OCI-LY7 (cell line): ENCODE measurements at regions not wholly inside any gene's neighbourhood (a gene's known extent, or its start where the extent isn't known, plus 50 kb on each side); places are given as distances from the start of the nearest gene placed in this dataset.

ENCODE experiments used
- BruUV-seq: library from RNA; stranded (reverse); fragments of 400-500 nt; replicated peaks from 2 replicates; lab custom pipeline; 2021; lab: Mats Ljungman, UMichigan
- CTCF ChIA-PET: fragments of 300-600 bp; sonication (Branson Sonifier 250); formaldehyde crosslinking; loops from one replicate; lab custom pipeline; 2022; ENCODE audit warnings: antibody characterized with exemption; ENCODE audit not compliant: unreplicated experiment; lab: Charles Lee
- POLR2A ChIA-PET: fragments of 300-600 bp; sonication (Branson Sonifier 250); formaldehyde crosslinking; loops from one replicate; lab custom pipeline; 2022; ENCODE audit warnings: antibody characterized with exemption; lab: Charles Lee
- DNase-seq: peaks from one replicate; pipeline ENCODE4 v3.0.0-alpha.2; 2015; ENCODE audit warnings: low spot score
- H2AFZ ChIP-seq: fragments of 200-600 bp; sonication (generic), shearing (Covaris generic); 2 replicates; pipeline ENCODE4 v1.6.1; 2014; ENCODE audit warnings: mild to moderate bottlenecking, antibody characterized with exemption, low read length, moderate library complexity
- H3K27ac ChIP-seq: fragments of 200-600 bp; sonication (generic); 2 replicates; pipeline ENCODE4 v1.5.1; 2014; ENCODE audit warnings: mixed run types, low read depth, mild to moderate bottlenecking, moderate library complexity, low read length, inconsistent platforms; ENCODE audit not compliant: poor library complexity, severe bottlenecking
- H3K36me3 ChIP-seq: fragments of 200-600 bp; sonication (generic); 2 replicates; pipeline ENCODE4 v1.6.1; 2014; ENCODE audit warnings: mild to moderate bottlenecking, antibody characterized with exemption, low read length, moderate library complexity, mixed read lengths; ENCODE audit not compliant: insufficient read depth
- H3K4me1 ChIP-seq: fragments of 200-600 bp; sonication (generic); 2 replicates; pipeline ENCODE4 v1.5.1; 2014; ENCODE audit warnings: mild to moderate bottlenecking, low read length; ENCODE audit not compliant: insufficient read depth, poor library complexity, severe bottlenecking
- H3K4me2 ChIP-seq: fragments of 200-600 bp; sonication (generic); 2 replicates; pipeline ENCODE4 v1.6.1; 2014; ENCODE audit warnings: mild to moderate bottlenecking, low read length
- H3K4me3 ChIP-seq: fragments of 200-600 bp; sonication (generic); 2 replicates; pipeline ENCODE4 v1.5.1; 2014; ENCODE audit warnings: mild to moderate bottlenecking, low read depth, low read length; ENCODE audit not compliant: poor library complexity, severe bottlenecking
- H3K79me2 ChIP-seq: fragments of 200-600 bp; sonication (generic); 2 replicates; pipeline ENCODE4 v1.6.1; 2016; ENCODE audit warnings: low read depth, mild to moderate bottlenecking, low read length, moderate library complexity, mixed read lengths; ENCODE audit not compliant: insufficient read depth
- H3K9me2 ChIP-seq: fragments of 200-600 bp; sonication (generic); 2 replicates; pipeline ENCODE4 v1.6.1; 2016; ENCODE audit warnings: mild to moderate bottlenecking, low read length, mixed read lengths; ENCODE audit not compliant: insufficient read depth
- H3K9me3 ChIP-seq: fragments of 200-600 bp; sonication (generic); 2 replicates; pipeline ENCODE4 v1.6.1; 2014; ENCODE audit warnings: mild to moderate bottlenecking, mixed run types, low read length, mixed read lengths
- H4K20me1 ChIP-seq: fragments of 200-600 bp; sonication (generic); 2 replicates; pipeline ENCODE4 v1.6.1; 2014; ENCODE audit warnings: mild to moderate bottlenecking, antibody characterized with exemption, low read length, moderate library complexity, mixed read lengths; ENCODE audit not compliant: insufficient read depth
- EZH2phosphoT487 ChIP-seq: fragments of 200-600 bp; sonication (generic); IDR thresholded peaks from 2 replicates; pipeline ENCODE4 v1.6.1; 2018; ENCODE audit warnings: low read depth, borderline replicate concordance, mild to moderate bottlenecking, mixed run types, antibody characterized with exemption, low read length, moderate library complexity, mixed read lengths
- intact Hi-C: fragments of 100-400 bp; cut with micrococcal nuclease; formaldehyde crosslinking; loops from one replicate; pipeline ENCODE4 v1.10.0; 2022; ENCODE audit not compliant: unreplicated experiment
- TF ChIP-seq, protein P1 (sequence below): fragments of 200-600 bp; sonication (generic); conservative IDR thresholded peaks from 2 replicates; pipeline ENCODE4 v1.5.1; 2014; ENCODE audit warnings: mild to moderate bottlenecking, antibody characterized with exemption, low read length, moderate library complexity, mixed read lengths

DNA sequence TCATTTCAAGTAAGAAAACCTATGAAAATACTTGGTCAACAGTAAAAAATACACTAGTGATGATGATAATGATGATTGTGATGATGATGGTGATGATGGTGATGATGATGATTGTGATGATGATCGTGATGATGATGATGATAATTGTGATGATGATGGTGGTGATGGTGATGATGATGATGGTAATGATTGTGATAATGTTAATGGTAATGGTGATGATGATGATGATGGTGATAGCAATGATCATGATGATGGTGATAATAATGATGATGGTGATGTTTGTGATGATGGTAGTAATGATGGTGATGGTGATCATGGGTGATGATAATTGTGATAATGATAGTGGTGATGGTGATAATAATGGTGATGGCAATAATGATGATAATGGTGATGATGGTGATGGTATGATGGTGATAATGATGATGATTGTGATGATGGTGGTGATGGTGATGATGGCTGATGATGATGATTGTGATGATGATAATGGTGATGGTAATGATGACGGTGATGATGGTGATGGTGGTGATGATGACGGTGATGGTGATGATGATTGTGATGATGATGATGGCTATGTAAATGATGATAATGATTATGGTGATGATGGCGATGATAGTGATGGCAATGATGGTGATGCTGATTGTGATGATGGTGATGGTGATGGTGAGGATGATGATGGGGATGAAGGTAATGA lies 62.1 kb downstream of the VCX3A start:
- Histone ChIP-seq H3K4me1 (no peaks in the 10 kb centered on the region), H3K79me2 (no peaks in the 10 kb centered on the region), H3K9me3 (no peaks in the 10 kb centered on the region), H4K20me1 (no peaks in the 10 kb centered on the region), H3K36me3 (no peaks in the 10 kb centered on the region), H3K4me2 (no peak overlapping the region), H3K27ac (no peak overlapping the region), H3K4me3 (no peak overlapping the region), H3K9me2 (no peaks in the 10 kb centered on the region), H2AFZ (no peak overlapping the region)
- BruUV-seq: no TSS peak
- TF ChIP-seq, protein P1, sequence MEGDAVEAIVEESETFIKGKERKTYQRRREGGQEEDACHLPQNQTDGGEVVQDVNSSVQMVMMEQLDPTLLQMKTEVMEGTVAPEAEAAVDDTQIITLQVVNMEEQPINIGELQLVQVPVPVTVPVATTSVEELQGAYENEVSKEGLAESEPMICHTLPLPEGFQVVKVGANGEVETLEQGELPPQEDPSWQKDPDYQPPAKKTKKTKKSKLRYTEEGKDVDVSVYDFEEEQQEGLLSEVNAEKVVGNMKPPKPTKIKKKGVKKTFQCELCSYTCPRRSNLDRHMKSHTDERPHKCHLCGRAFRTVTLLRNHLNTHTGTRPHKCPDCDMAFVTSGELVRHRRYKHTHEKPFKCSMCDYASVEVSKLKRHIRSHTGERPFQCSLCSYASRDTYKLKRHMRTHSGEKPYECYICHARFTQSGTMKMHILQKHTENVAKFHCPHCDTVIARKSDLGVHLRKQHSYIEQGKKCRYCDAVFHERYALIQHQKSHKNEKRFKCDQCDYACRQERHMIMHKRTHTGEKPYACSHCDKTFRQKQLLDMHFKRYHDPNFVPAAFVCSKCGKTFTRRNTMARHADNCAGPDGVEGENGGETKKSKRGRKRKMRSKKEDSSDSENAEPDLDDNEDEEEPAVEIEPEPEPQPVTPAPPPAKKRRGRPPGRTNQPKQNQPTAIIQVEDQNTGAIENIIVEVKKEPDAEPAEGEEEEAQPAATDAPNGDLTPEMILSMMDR: no peak
- no peak for TF ChIP-seq EZH2phosphoT487
- intact Hi-C loops: no loop called here
- DNase-seq: no peak
- ChIA-PET CTCF (no interaction called here), POLR2A (no interaction called here)

DNA sequence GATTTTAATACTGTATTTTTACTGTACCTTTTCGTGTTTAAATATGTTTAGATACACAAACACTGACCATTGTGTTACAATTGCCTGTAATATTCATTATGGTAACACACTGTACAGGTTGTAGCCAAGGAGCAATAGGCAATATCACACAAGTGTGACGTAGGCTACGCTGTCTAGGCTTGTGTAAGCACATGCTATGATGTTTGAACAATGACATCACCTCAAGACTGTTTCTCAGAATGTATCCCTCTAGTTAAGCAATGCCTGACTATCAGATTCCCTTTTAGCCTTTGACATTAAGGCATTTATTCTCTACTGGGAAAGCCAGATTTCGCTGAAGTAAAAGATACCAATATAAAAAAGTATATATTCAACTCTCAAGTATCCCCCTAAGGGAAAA lies 66.2 kb downstream of the VCX3A start:
- Histone ChIP-seq H4K20me1 (no peaks in the 10 kb centered on the region), H2AFZ (no peak overlapping the region), H3K27ac (no peak overlapping the region), H3K79me2 (no peaks in the 10 kb centered on the region), H3K4me3 (no peak overlapping the region), H3K4me2 (no peak overlapping the region), H3K4me1 (no peaks in the 10 kb centered on the region), H3K9me3 (no peaks in the 10 kb centered on the region), H3K36me3 (no peaks in the 10 kb centered on the region), H3K9me2 (no peaks in the 10 kb centered on the region)
- no peak for TF ChIP-seq EZH2phosphoT487
- TF ChIP-seq, protein P1: no peak
- no TSS peak for BruUV-seq
- intact Hi-C loops: no loop called here
- no peak for DNase-seq
- ChIA-PET CTCF (no interaction called here), POLR2A (no interaction called here)

DNA sequence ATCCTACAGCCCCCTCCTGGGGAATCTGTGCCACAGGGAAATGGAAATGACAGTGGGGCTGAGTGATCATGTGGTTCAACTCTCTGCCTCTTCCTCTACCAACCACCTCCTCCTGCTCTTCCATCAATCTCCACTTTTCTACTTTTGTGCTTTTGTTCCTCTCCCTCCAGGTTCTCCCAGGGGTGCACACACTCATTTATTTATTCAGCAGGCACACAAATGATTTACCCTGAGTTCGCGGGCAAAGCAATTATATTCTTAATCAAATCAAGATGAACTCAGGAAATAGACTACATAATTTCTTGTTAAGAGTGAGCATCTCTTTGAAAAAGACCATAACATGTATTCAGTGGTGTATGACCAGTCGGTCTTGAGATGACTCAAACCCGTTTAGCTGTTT lies 69.2 kb downstream of the VCX3A start:
- no peaks in the 10 kb centered on the region for H3K9me2 ChIP-seq
- no peak overlapping the region for H3K4me2 ChIP-seq
- no peaks in the 10 kb centered on the region for H3K36me3 ChIP-seq
- H2AFZ ChIP-seq: no peak overlapping the region
- no TSS peak for BruUV-seq
- H3K4me3 ChIP-seq: no peak overlapping the region
- no peak for DNase-seq
- H3K4me1 ChIP-seq: no peaks in the 10 kb centered on the region
- TF ChIP-seq, protein P1: no peak
- no peak for TF ChIP-seq EZH2phosphoT487
- H3K9me3 ChIP-seq: no peaks in the 10 kb centered on the region
- no peak overlapping the region for H3K27ac ChIP-seq
- H3K79me2 ChIP-seq: no peaks in the 10 kb centered on the region
- intact Hi-C loops: no loop called here
- H4K20me1 ChIP-seq: no peaks in the 10 kb centered on the region
- CTCF ChIA-PET: no interaction called here
- POLR2A ChIA-PET: no interaction called here
